HG03469 (cell line): ENCODE measurements at regions not wholly inside any gene's neighbourhood (a gene's known extent, or its start where the extent isn't known, plus 50 kb on each side); places are given as distances from the start of the nearest gene placed in this dataset.

Experiments
- ATAC-seq: cut with Tn5 transposase; IDR thresholded peaks from one replicate; pipeline ENCODE4 v1.9.1; 2021; ENCODE audit warnings: mild to moderate bottlenecking, moderate library complexity, moderate number of reproducible peaks; ENCODE audit not compliant: unreplicated experiment

DNA sequence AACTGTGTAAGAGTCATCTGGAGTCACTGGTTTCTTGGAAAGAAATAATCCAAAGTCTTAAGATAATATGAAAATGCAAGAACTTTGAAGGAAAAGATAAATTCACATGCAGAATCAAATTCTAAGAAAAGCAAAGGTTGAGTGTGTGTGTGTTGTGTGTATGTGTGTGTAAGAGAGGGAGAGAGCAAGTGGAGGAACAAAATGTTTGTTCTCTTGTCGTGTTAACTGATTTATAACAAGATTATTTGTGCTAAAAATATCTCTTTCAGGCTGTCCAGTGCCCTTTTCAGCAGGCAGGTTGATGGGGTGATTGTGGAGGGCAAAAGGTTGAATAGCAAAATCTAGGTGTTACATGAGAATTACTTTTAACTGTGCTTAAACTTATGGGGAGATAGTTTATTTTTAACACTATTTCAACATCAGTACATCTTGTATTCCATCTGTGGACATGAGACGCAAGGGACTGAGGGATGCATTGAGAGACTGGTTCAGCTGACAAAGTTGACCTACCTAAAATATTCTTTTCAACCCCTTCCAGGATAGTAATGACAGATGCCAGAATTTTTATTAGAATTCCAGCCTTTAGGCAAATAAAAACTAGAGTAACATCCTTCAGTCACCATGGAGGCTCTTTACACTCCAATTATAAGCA, 342.4 kb upstream of the CD180 start:
- no peak for ATAC-seq

DNA sequence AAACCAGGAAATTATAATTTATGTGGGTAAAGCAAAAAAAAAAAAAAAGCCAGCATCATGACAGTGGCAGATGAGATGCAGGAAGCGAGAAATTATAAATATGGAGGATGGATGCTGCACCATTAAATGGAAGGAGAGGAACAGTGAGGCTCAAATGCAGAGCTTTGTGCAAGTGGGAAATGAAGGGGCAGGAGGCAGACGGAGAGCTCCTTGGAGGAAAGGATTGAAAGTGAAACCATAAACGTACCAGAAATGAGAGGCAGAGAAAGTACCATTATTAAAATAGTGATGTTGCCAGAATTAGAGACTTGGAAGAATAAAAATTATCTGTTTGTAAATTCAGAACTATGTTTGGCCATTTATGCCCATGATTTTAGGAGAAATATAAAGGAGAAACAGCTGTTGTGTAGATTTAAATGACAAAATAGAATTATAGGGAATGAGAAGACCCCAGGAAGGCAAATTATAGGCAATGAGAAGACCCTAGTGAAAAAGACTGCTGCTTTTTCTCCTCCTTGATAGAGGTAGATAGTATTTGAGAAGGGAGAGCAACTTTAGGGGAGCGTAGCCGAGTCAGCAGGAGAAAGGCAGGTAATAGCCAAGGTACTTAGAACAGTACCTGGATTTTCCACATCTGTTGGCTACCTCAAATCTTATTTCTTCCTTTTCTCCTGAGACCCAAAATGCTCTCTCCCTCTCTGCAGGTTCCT, 341.0 kb upstream of the CD180 start:
- no peak for ATAC-seq

- no peak for ATAC-seq
Measured at GRCh38 chr5:67536866-67537265, 340.3 kb upstream of the CD180 start.

DNA sequence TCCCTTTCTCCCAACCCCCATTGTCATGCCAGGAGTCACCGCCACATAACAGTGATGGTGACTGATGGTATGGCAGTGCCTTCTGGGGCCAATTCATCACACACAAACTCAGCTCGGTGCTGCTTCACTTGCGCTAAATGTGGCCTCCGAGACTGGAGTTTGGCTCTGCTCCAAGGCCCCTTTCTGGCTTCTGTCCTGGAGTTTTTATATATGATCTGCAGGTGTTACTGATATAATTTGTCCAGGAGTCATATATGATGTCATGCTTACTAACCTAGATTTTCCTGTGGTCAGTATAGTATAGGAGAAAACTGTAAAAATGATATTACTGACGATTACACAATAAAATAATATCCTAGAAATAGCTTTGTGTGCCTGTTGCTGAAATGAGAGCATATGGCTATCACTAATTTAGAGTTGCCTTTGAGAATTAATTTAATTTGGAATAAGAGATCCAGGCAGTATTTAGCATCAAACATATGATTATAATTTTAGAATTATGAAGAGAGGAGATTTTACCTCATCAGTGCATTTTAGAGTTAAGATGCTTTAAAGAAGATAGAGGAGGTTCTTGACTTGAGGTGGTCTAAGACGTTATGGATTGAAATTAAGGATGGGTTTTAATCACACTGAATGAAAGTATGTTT, 334.1 kb upstream of the CD180 start:
- ATAC-seq: no peak

DNA sequence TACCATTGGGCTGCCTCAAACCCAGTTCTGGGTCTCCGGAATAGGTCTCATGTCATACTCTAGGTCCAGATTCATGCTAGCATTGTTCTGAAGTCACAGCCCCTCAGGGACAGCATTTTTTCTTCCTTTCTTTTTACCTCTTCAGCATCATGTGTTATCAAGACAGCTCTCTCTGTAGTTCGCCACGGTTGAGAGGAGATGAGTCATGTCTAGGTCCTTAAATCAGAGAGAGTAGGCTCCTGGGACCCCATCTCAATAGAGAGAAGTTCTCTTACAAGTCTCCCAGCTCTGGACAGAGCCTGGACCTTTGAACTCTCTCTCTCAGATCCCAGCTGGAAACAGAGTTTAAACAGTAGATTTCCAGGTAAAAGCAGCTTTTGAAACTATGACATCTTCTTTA, 332.4 kb upstream of the CD180 start:
- ATAC-seq: no peak

DNA sequence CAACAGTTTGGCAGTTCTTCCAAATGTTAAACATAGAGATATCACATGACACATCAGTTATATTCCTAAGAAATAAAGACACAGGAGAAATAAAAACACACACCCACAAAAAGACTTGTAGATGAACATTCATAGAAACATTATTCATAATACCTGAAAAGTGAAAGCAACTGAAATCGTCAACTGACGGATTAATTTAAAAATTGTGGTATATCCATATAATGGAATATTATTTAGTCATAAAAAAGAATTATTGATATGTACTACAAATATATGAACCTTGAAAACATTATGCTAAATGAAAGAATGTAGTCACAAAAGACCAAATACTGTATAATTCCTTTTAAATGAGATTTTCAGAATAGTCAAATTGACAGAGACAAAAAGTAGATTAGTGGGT, 330.2 kb upstream of the CD180 start:
- no peak for ATAC-seq

- no peak for ATAC-seq
Measured at GRCh38 chr5:67520161-67520908, 323.7 kb upstream of the CD180 start.

DNA sequence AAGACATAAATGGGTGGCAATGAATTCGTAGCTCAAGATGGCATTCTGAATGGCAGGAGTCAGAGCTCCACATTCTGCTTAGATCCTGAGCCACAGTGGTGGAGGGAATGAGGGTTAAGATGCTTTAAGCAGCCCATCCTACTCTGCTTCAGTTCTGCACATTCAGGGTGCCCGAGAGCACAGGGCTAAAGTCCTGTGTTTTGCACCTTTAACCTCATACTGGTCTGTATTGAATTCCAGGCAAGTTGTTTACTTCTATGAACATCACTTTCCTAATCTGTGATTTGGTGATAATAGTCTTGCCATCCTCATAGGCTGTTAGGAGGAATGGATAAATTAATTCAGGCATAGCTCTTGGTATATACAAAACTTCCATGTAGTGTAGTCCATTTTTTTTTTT, 321.6 kb upstream of the CD180 start:
- ATAC-seq: no peak

DNA sequence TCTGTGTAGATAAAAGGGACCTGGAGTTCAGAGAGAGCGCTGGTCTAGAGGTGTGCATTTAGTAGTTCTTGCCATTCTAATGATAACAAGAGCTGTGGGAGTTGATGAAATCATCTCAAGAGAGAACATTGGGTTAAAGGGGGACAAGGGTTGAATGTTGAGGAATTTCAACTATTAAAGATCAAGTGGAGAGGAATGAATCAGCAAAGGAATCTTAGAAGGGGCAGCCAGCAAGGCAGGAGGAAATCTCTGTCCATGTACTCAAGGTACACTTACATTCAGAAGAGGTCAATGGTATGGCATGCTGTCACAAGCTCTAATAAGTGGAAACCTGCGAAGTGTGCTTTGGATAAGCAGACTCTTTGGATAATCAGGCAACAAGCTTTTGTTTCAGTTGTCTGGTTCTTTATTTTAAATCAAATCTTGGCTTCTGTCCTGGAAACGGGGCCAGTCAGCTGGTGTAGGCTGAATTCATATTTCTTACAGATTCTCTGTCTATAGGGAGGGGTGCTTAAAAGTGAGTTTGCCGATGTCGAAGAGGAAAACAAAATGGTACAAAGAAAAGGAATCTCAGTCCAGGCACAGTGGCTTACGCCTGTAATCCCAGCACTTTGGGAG, 320.5 kb upstream of the CD180 start:
- ATAC-seq: no peak

DNA sequence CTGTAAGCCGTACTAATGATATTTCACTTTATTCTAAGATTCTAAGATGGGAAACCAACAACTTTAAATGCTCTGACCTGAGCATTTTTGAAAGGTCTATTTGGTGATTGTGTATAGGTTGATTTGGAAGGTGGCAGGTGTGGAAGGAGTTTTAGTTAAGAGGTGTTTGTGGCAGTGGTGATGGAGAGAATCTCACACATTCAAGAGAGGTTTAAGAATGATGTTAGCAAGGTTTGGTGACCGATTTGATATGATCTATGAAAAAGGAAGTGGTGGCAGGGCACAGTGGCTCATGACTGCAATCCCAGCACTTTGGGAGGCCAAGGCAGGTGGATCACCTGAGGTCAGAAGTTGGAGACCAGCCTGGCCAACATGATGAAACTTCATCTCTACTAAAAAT, 319.2 kb upstream of the CD180 start:
- no peak for ATAC-seq

DNA sequence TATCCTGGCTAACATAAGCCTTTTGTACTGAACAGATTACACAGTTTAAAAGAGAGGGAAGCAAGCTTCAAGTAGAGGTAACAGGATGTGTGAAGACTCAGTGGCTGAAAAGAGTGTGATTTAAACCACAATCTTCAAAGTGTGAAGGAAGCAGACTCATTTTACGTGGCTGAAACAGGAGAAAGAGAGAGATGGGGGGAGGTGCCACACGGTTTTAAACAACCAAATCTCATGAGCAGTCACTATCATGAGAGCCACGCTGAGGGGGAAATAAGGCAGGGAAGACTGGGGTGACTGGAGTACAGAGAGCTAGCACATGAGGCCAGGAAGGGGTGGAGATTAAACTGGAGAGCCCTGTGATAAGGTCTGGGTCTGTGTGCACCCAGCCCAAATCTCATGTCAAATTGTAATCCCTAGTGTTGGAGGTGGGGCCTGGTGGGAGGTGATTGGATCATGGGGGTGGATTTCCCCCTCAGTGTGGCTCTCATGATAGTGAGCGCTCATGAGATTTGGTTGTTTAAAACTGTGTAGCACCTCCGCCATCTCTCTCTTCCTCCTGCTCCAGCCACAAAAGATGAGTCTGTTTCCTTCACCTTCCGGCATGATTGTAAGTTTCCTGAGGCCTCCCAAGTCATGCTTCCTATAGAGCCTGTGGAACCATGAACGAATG, 318.6 kb upstream of the CD180 start:
- no peak for ATAC-seq

DNA sequence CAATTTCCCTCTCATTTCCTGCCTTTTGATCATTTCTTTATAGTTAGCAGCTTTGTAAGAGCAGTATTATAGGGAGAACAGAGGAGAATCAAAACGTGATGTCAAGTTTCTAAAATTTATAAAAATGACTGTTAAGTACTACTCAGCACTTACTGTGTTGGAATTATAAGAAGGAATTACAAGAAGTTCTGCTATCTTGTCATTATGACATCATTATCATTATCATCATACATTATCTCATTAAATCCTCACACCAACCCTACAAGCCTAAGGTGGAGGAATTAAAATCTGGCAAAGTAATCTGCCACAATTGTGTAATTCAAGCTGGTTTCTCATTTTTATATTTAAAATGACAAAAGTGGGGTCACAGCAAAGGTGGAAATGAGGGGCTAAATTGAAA, 316.2 kb upstream of the CD180 start:
- ATAC-seq: no peak

GRCh38 chr5:67511911-67512310, 315.3 kb upstream of the CD180 start:
- no peak for ATAC-seq

DNA sequence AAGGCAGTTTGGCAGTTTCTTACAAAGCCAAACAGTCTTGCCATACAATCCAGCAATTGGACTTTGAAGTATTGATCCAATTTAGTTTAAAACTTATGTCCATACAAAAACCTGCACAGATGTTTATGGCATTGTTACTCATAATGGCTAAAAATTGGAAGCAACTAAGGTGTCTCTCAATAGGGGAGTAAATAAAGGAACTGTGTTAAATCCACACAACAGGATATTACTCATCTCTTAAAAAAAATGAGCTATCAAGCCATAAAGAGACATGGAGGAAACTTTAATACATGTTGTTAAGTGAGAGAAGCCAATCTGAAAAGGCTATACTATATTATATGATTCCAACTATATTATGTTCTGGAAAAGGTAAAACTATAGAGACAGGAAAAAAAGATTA, 313.6 kb upstream of the CD180 start:
- no peak for ATAC-seq

GRCh38 chr5:67509402-67510186, 313.0 kb upstream of the CD180 start:
- no peak for ATAC-seq

DNA sequence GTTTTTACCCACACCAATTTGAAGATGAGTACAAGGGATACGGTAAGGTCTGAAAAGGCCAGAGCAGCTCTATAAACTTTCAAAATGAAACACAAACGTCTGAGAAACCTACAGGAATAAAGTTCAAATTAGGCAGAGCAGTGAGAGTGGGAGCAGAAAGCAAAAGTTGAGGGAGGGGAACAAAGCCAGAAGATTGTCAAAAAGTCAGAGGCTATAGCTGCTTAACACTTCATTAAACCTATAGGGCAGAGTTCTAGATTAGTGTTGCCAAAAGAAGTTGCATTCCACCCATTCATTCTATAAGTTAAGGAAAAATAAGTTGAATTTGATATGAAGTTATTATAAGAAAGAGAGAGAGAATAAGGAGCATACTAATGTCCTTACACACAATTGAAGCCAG, 309.6 kb upstream of the CD180 start:
- no peak for ATAC-seq

DNA sequence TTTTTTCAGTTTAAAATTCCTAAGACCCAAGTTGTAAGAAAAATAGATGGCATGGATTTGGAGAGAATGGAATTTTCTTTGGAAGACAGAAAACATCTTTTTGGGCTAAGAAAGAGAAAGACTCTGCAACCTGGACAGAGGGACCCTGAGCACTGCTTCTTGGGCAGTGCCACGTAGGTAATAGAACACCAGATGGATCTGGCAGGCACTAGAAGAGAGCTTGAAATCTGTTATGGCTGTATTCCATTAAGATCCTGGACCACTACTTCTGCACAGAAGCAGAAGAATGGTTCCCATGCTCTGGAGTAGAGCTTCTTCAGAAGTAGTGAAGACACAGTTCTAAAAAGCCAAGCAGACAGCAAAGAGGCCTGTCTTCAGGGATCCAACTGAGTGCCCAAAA, 306.4 kb upstream of the CD180 start:
- no peak for ATAC-seq

GRCh38 chr5:67496051-67496450, 299.5 kb upstream of the CD180 start:
- ATAC-seq: no peak

- ATAC-seq: no peak
Measured at GRCh38 chr5:67495072-67495471, 298.5 kb upstream of the CD180 start.
